SK-N-SH (cell line): ENCODE measurements at regions not wholly inside any gene's neighbourhood (a gene's known extent, or its start where the extent isn't known, plus 50 kb on each side); places are given as distances from the start of the nearest gene placed in this dataset.

Source experiments
- CTCF ChIA-PET: fragments of 300-600, 350-600 bp; formaldehyde crosslinking; extraction: SDS; loops from one replicate; lab custom pipeline; 2021; lab: Yijun Ruan, JAX
- POLR2A ChIA-PET: fragments of 350-600 bp; sonication (Branson Sonifier 250); formaldehyde crosslinking; extraction: SDS; loops from one replicate; lab custom pipeline; 2020; ENCODE audit warnings: antibody characterized with exemption, inconsistent platforms; lab: Yijun Ruan, JAX
- DNase-seq: peaks from one replicate; pipeline ENCODE4 v3.0.0; 2012
- H2AFZ ChIP-seq: fragments of 200-600 bp; sonication (generic); 2 replicates; pipeline ENCODE4 v1.8.1; 2016; ENCODE audit warnings: antibody characterized with exemption, mild to moderate bottlenecking, low read depth
- H3F3A ChIP-seq: fragments of 200-600 bp; sonication (generic); replicated peaks from 2 replicates; pipeline ENCODE3; 2016; ENCODE audit warnings: antibody characterized with exemption, mild to moderate bottlenecking; ENCODE audit not compliant: insufficient read depth
- H3K27ac ChIP-seq, 2 experiments: fragments of 200-500 bp in 1 of 2; fragments of 200-600 bp in 1 of 2; sonication (Bioruptor generic) in 1 of 2; sonication (generic), shearing (Covaris generic) in 1 of 2; 2 replicates each; pipeline versions ENCODE4 v1.5.1 to v1.6.1; 2014 to 2016; ENCODE audit warnings: low read depth in 2 of 2, inconsistent platforms in 1 of 2, low read length in 1 of 2, mild to moderate bottlenecking in 1 of 2, mixed read lengths in 1 of 2
- H3K27me3 ChIP-seq: fragments of 200-600 bp; sonication (generic), shearing (Covaris generic); 2 replicates; pipeline ENCODE4 v1.6.1; 2016; ENCODE audit warnings: mixed run types; ENCODE audit not compliant: insufficient read depth
- H3K36me3 ChIP-seq, 2 experiments: fragments of 200-500 bp in 1 of 2; fragments of 200-600 bp in 1 of 2; sonication (Bioruptor generic) in 1 of 2; sonication (generic) in 1 of 2; replicated peaks in 1 of 2; 2 replicates each; pipeline versions ENCODE3 to v1.5.1; 2014 to 2016; ENCODE audit warnings: low read length in 1 of 2, mild to moderate bottlenecking in 1 of 2; ENCODE audit not compliant: insufficient read depth in 2 of 2, control insufficient read depth in 1 of 2
- H3K4me1 ChIP-seq, 2 experiments: fragments of 200-500 bp in 1 of 2; fragments of 200-600 bp in 1 of 2; sonication (Bioruptor generic) in 1 of 2; sonication (generic), shearing (Covaris generic) in 1 of 2; 2 replicates each; pipeline versions ENCODE4 v1.5.1 to v1.6.1; 2014 to 2016; ENCODE audit warnings: low read depth in 1 of 2, low read length in 1 of 2, mixed run types in 1 of 2; ENCODE audit not compliant: insufficient read depth in 2 of 2, control insufficient read depth in 1 of 2
- H3K4me2 ChIP-seq: fragments of 200-600 bp; sonication (generic), shearing (Covaris generic); 2 replicates; pipeline ENCODE4 v1.6.1; 2017; ENCODE audit warnings: mixed run types
- H3K4me3 ChIP-seq, 2 experiments: fragments of 200-500 bp in 1 of 2; fragments of 200-600 bp in 1 of 2; sonication (Bioruptor generic) in 1 of 2; sonication (generic), shearing (Covaris generic) in 1 of 2; 2 replicates each; pipeline versions ENCODE4 v1.5.1 to v1.8.1; 2014 to 2016; ENCODE audit warnings: low read depth in 2 of 2, inconsistent platforms in 1 of 2, low read length in 1 of 2, mild to moderate bottlenecking in 1 of 2, mixed read lengths in 1 of 2, moderate library complexity in 1 of 2
- H3K79me2 ChIP-seq: fragments of 200-600 bp; sonication (generic); 2 replicates; pipeline ENCODE4 v1.8.1; 2017; ENCODE audit warnings: mild to moderate bottlenecking; ENCODE audit not compliant: insufficient read depth
- H3K9ac ChIP-seq: fragments of 200-600 bp; sonication (generic); 2 replicates; pipeline ENCODE4 v1.6.1; 2017; ENCODE audit warnings: mixed run types
- H3K9me2 ChIP-seq: fragments of 200-600 bp; sonication (generic); 2 replicates; pipeline ENCODE4 v1.6.1; 2017; ENCODE audit warnings: mixed run types
- H3K9me3 ChIP-seq: fragments of 200-600 bp; sonication (generic); 2 replicates; pipeline ENCODE4 v1.6.1; 2017; ENCODE audit warnings: mixed run types, mild to moderate bottlenecking, moderate library complexity
- H4K20me1 ChIP-seq: fragments of 200-600 bp; sonication (generic); 2 replicates; pipeline ENCODE4 v1.6.1; 2017; ENCODE audit warnings: mild to moderate bottlenecking, mixed run types; ENCODE audit not compliant: insufficient read depth
- FOXJ3 ChIP-seq: sonication (generic); formaldehyde crosslinking; IDR thresholded peaks from 2 replicates; pipeline ENCODE4 v1.5.1; 2020; ENCODE audit warnings: mild to moderate bottlenecking, missing genetic modification reagents
- FOXM1 ChIP-seq: IDR thresholded peaks from 2 replicates; pipeline ENCODE4 v1.4.0; 2012; ENCODE audit warnings: low read depth, mild to moderate bottlenecking
- GABPA ChIP-seq: IDR thresholded peaks from 2 replicates; pipeline ENCODE4 v1.4.0; 2012; ENCODE audit warnings: low read depth, mild to moderate bottlenecking
- MEF2A ChIP-seq: IDR thresholded peaks from 2 replicates; pipeline ENCODE4 v1.4.0; 2012; ENCODE audit warnings: low read depth, borderline replicate concordance
- NRF1 ChIP-seq: IDR thresholded peaks from 2 replicates; pipeline ENCODE4 v1.6.1; 2012; ENCODE audit warnings: low read depth, mild to moderate bottlenecking, low read length
- RFX5 ChIP-seq: IDR thresholded peaks from 2 replicates; pipeline ENCODE4 v1.6.1; 2012; ENCODE audit warnings: mild to moderate bottlenecking, improper control_type of control experiment, low read length
- SIN3A ChIP-seq: IDR thresholded peaks from 2 replicates; pipeline ENCODE4 v1.6.1; 2012; ENCODE audit warnings: low read depth, mild to moderate bottlenecking, low read length, moderate library complexity, borderline replicate concordance
- TCF12 ChIP-seq: IDR thresholded peaks from 2 replicates; pipeline ENCODE4 v1.4.0; 2012
- WGBS: methylation state at CpG from one replicate; pipeline ENCODE4 v1.1.6; 2017; ENCODE audit warnings: low lambda C conversion rate; 5-methylcytosine and 5-hydroxymethylcytosine counted together
- TF ChIP-seq, protein P1 (sequence below): fragments of 150-350 bp; IDR thresholded peaks from 2 replicates; pipeline ENCODE4 v1.6.1; 2016; ENCODE audit warnings: mild to moderate bottlenecking, low read depth, low read length
- TF ChIP-seq, protein P2 (sequence below): IDR thresholded peaks from 2 replicates; pipeline ENCODE4 v1.4.0; 2012; ENCODE audit warnings: low read depth
- TF ChIP-seq, protein P3 (sequence below): fragments of 150-350 bp; IDR thresholded peaks from 2 replicates; pipeline ENCODE4 v1.6.1; 2017; ENCODE audit warnings: antibody characterized with exemption, low read length, low read depth, borderline replicate concordance
- TF ChIP-seq, protein P4 (sequence below): fragments of 200-600 bp; sonication (generic); IDR thresholded peaks from 2 replicates; pipeline ENCODE4 v1.6.1; 2017; ENCODE audit warnings: antibody characterized with exemption, mild to moderate bottlenecking, moderate library complexity
- TF ChIP-seq, protein P5 (sequence below): IDR thresholded peaks from 2 replicates; pipeline ENCODE4 v1.4.0; 2012; ENCODE audit warnings: low read depth, borderline replicate concordance
- TF ChIP-seq, protein P6 (sequence below): IDR thresholded peaks from 2 replicates; pipeline ENCODE4; 2012

DNA sequence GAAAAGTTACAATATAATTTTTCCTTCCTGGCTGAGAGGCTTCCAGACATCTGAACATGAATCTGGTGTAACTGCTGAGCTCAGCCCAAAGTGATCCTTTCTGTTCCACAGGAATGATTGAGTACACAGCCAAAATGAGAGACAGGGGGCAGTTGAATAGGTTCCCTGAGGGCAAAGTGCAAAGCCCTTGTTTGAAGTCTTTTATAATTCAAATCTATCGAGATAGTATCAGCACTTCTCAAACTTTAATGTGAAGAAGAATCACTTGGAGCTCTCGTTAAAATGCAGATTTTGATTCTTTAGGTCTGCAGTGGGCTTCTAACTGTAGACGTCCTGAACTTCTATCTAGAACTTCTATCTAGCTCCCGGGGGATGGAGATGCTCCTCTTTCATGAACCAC is 54.4 kb upstream of the BMP2K start:
- H3K79me2 ChIP-seq = no peaks in the 10 kb centered on the region
- H3K4me1 ChIP-seq = no peaks in the 10 kb centered on the region
- no peaks in the 10 kb centered on the region for H3K9me3 ChIP-seq
- H4K20me1 ChIP-seq = no peaks in the 10 kb centered on the region
- H3K4me2 ChIP-seq = no peak overlapping the region
- no peak overlapping the region for H3K27ac ChIP-seq
- H2AFZ ChIP-seq = no peak overlapping the region
- H3F3A ChIP-seq = no peaks in the 10 kb centered on the region
- H3K4me3 ChIP-seq = no peak overlapping the region
- no peak overlapping the region for H3K9ac ChIP-seq
- H3K27me3 ChIP-seq = no peaks in the 10 kb centered on the region
- no peaks in the 10 kb centered on the region for H3K36me3 ChIP-seq
- H3K9me2 ChIP-seq = no peaks in the 10 kb centered on the region
- 72% methylated on average over 4 of the region's 4 CpGs for WGBS
- TF ChIP-seq MEF2A = no peak
- TF ChIP-seq, protein P1, sequence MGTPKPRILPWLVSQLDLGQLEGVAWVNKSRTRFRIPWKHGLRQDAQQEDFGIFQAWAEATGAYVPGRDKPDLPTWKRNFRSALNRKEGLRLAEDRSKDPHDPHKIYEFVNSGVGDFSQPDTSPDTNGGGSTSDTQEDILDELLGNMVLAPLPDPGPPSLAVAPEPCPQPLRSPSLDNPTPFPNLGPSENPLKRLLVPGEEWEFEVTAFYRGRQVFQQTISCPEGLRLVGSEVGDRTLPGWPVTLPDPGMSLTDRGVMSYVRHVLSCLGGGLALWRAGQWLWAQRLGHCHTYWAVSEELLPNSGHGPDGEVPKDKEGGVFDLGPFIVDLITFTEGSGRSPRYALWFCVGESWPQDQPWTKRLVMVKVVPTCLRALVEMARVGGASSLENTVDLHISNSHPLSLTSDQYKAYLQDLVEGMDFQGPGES = no peak
- TF ChIP-seq FOXJ3 (CRISPR knock-in tag) = no peak
- TF ChIP-seq, protein P2, sequence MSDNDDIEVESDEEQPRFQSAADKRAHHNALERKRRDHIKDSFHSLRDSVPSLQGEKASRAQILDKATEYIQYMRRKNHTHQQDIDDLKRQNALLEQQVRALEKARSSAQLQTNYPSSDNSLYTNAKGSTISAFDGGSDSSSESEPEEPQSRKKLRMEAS = no peak
- no peak for TF ChIP-seq FOXM1
- TF ChIP-seq TCF12 = no peak
- TF ChIP-seq, protein P3, sequence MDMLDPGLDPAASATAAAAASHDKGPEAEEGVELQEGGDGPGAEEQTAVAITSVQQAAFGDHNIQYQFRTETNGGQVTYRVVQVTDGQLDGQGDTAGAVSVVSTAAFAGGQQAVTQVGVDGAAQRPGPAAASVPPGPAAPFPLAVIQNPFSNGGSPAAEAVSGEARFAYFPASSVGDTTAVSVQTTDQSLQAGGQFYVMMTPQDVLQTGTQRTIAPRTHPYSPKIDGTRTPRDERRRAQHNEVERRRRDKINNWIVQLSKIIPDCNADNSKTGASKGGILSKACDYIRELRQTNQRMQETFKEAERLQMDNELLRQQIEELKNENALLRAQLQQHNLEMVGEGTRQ = no peak
- TF ChIP-seq, protein P4, sequence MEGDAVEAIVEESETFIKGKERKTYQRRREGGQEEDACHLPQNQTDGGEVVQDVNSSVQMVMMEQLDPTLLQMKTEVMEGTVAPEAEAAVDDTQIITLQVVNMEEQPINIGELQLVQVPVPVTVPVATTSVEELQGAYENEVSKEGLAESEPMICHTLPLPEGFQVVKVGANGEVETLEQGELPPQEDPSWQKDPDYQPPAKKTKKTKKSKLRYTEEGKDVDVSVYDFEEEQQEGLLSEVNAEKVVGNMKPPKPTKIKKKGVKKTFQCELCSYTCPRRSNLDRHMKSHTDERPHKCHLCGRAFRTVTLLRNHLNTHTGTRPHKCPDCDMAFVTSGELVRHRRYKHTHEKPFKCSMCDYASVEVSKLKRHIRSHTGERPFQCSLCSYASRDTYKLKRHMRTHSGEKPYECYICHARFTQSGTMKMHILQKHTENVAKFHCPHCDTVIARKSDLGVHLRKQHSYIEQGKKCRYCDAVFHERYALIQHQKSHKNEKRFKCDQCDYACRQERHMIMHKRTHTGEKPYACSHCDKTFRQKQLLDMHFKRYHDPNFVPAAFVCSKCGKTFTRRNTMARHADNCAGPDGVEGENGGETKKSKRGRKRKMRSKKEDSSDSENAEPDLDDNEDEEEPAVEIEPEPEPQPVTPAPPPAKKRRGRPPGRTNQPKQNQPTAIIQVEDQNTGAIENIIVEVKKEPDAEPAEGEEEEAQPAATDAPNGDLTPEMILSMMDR = no peak
- TF ChIP-seq, protein P5, sequence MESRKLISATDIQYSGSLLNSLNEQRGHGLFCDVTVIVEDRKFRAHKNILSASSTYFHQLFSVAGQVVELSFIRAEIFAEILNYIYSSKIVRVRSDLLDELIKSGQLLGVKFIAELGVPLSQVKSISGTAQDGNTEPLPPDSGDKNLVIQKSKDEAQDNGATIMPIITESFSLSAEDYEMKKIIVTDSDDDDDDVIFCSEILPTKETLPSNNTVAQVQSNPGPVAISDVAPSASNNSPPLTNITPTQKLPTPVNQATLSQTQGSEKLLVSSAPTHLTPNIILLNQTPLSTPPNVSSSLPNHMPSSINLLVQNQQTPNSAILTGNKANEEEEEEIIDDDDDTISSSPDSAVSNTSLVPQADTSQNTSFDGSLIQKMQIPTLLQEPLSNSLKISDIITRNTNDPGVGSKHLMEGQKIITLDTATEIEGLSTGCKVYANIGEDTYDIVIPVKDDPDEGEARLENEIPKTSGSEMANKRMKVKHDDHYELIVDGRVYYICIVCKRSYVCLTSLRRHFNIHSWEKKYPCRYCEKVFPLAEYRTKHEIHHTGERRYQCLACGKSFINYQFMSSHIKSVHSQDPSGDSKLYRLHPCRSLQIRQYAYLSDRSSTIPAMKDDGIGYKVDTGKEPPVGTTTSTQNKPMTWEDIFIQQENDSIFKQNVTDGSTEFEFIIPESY = no peak
- TF ChIP-seq, protein P6, sequence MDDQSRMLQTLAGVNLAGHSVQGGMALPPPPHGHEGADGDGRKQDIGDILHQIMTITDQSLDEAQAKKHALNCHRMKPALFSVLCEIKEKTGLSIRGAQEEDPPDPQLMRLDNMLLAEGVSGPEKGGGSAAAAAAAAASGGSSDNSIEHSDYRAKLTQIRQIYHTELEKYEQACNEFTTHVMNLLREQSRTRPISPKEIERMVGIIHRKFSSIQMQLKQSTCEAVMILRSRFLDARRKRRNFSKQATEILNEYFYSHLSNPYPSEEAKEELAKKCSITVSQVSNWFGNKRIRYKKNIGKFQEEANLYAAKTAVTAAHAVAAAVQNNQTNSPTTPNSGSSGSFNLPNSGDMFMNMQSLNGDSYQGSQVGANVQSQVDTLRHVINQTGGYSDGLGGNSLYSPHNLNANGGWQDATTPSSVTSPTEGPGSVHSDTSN = no peak
- no peak for TF ChIP-seq GABPA
- TF ChIP-seq NRF1 = no peak
- TF ChIP-seq SIN3A = no peak
- TF ChIP-seq RFX5 = no peak
- ChIA-PET CTCF (interaction anchor here (0.6 to 1.0 kb wide), 2 partner anchors 12 to 850 kb away, joined by 3 read pairs; no protein-coding TSS in a partner anchor), POLR2A (interaction anchor here (0.6 kb wide), 1 partner anchor 860 kb away, joined by 7 read pairs; no protein-coding TSS in a partner anchor)
- no peak for DNase-seq
